HL-60 (cell line): ENCODE measurements at regions not wholly inside any gene's neighbourhood (a gene's known extent, or its start where the extent isn't known, plus 50 kb on each side); places are given as distances from the start of the nearest gene placed in this dataset.

Experiments used
- DNase-seq, 2 experiments: peaks; one replicate each; pipeline ENCODE4 v3.0.0-alpha.2; 2010 to 2020; ENCODE audit warnings: low read depth in 1 of 2, low spot score in 1 of 2
- H3K27ac ChIP-seq: fragments of 250-450 bp; sonication (Bioruptor Pico); replicated peaks from 2 replicates; pipeline ENCODE4 v1.5.1; 2020; ENCODE audit warnings: mild to moderate bottlenecking, moderate library complexity
- H3K27me3 ChIP-seq: fragments of 250-450 bp; sonication (Bioruptor Pico); 2 replicates; pipeline ENCODE4 v1.5.1; 2021; ENCODE audit warnings: mild to moderate bottlenecking, moderate library complexity; ENCODE audit not compliant: insufficient read depth, poor library complexity, severe bottlenecking
- H3K4me3 ChIP-seq: replicated peaks from 2 replicates; pipeline ENCODE4 v1.5.1; 2011; ENCODE audit warnings: mild to moderate bottlenecking, control low read depth, low read length; ENCODE audit not compliant: insufficient read depth
- CTCF ChIP-seq: IDR thresholded peaks from one replicate; pipeline ENCODE4 v1.5.1; 2011; ENCODE audit warnings: low read length, control low read depth, inconsistent platforms; ENCODE audit not compliant: insufficient read depth
- GABPA ChIP-seq: IDR thresholded peaks from 2 replicates; pipeline ENCODE4 v1.6.1; 2012; ENCODE audit warnings: low read depth
- POLR2AphosphoS5 ChIP-seq: IDR thresholded peaks from 2 replicates; pipeline ENCODE4 v1.6.1; 2012; ENCODE audit warnings: low read depth
- REST ChIP-seq: IDR thresholded peaks from 2 replicates; pipeline ENCODE4 v1.6.1; 2012; ENCODE audit warnings: low read depth; ENCODE audit not compliant: insufficient replicate concordance
- SPI1 ChIP-seq: IDR thresholded peaks from 2 replicates; pipeline ENCODE4 v1.6.1; 2012; ENCODE audit warnings: low read depth, mild to moderate bottlenecking, borderline replicate concordance

DNA sequence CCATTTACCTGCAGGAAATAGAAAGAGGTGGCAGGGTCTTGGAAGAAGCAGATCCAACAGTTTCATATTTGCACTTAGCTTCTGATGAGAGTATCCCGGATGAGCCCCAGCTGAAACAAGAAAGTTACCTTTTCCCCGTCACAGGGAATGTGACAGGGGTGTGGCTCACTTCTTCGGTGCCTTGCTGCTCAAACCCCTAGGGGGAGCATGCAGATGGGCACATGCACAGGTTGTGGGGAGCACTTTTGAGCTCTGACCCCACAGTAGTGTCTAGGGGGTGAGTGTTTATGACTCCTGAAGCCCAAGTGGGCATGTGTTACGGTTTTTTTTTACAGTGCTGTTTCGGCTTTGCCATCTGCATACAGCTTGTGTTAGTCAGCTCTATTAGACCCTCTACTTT, 1221.0 kb downstream of the JRKL start:
- no peak overlapping the region for H3K4me3 ChIP-seq
- H3K27me3 ChIP-seq, result no peaks in the 10 kb centered on the region
- no peak for DNase-seq
- H3K27ac ChIP-seq, result no peak overlapping the region
- TF ChIP-seq CTCF (no peak), REST (no peak), SPI1 (no peak), POLR2AphosphoS5 (no peak), GABPA (no peak)

GRCh38 chr11:97611345-97611744, 1221.5 kb downstream of the JRKL start:
- Histone ChIP-seq H3K27ac (no peak overlapping the region), H3K27me3 (no peaks in the 10 kb centered on the region), H3K4me3 (no peak overlapping the region)
- TF ChIP-seq GABPA, result no peak
- TF ChIP-seq SPI1, result no peak
- no peak for TF ChIP-seq CTCF
- no peak for TF ChIP-seq REST
- no peak for TF ChIP-seq POLR2AphosphoS5
- no peak for DNase-seq

DNA sequence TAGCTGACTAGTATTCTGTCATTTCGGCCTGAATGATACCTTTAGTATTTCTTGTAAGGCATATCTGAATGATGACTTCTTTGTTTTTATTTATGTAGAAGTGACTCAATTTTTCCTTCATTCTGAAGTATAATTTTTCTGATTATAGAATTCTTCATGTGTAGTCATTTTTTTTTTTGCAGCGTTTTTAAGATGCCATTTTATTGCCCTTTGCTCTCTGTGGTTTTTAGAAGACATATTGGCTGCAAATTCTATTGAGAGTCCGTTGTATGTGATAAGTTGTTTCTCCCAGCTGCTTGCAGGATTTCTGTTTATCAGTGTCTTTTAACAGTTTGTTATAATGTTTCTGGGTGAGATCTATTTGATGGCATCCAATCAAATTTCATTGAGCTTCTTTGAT, 1224.8 kb downstream of the JRKL start:
- no peak overlapping the region for H3K4me3 ChIP-seq
- no peak for DNase-seq
- TF ChIP-seq CTCF, result no peak
- TF ChIP-seq SPI1, result no peak
- no peak for TF ChIP-seq POLR2AphosphoS5
- TF ChIP-seq REST, result no peak
- TF ChIP-seq GABPA, result no peak
- H3K27ac ChIP-seq, result no peak overlapping the region
- H3K27me3 ChIP-seq, result no peaks in the 10 kb centered on the region
